ENCODE measurements at regions not wholly inside any gene's neighbourhood (a gene's known extent, or its start where the extent isn't known, plus 50 kb on each side); places are given as distances from the start of the nearest gene placed in this dataset.

- DNase-seq (ENCODE audit: insufficient read length, low spot score): no peak
- no peak for FAIRE-seq
- no peak for TF ChIP-seq POLR2A (IDR thresholded peaks at IDR 0.05; ENCODE audit: low read depth, low read length)
Measured at GRCh38 chr18:24968238-24968775, 383.7 kb downstream of the ZNF521 start.

GRCh38 chr18:24972577-24972976 lies 379.4 kb downstream of the ZNF521 start:
- TF ChIP-seq POLR2A (IDR thresholded peaks at IDR 0.05; ENCODE audit: low read depth, low read length): no peak
- DNase-seq (ENCODE audit: insufficient read length, low spot score) (no peak), FAIRE-seq (no peak)

GRCh38 chr18:24974431-24974830 lies 377.5 kb downstream of the ZNF521 start:
- TF ChIP-seq POLR2A (IDR thresholded peaks at IDR 0.05; ENCODE audit: low read depth, low read length): no peak
- FAIRE-seq: no peak
- DNase-seq (ENCODE audit: insufficient read length, low spot score): no peak

- DNase-seq (ENCODE audit: insufficient read length, low spot score): no peak
- no peak for FAIRE-seq
- no peak for TF ChIP-seq POLR2A (IDR thresholded peaks at IDR 0.05; ENCODE audit: low read depth, low read length)
Measured at GRCh38 chr18:24975496-24976372, 376.2 kb downstream of the ZNF521 start.

- no peak for DNase-seq (ENCODE audit: insufficient read length, low spot score)
- no peak for TF ChIP-seq POLR2A (IDR thresholded peaks at IDR 0.05; ENCODE audit: low read depth, low read length)
- FAIRE-seq: no peak
Measured at GRCh38 chr18:24976502-24976901, 375.5 kb downstream of the ZNF521 start.

- FAIRE-seq (no peak), DNase-seq (ENCODE audit: insufficient read length, low spot score) (no peak)
- no peak for TF ChIP-seq POLR2A (IDR thresholded peaks at IDR 0.05; ENCODE audit: low read depth, low read length)
Measured at GRCh38 chr18:24979235-24979634, 372.7 kb downstream of the ZNF521 start.

- no peak for FAIRE-seq
- no peak for TF ChIP-seq POLR2A (IDR thresholded peaks at IDR 0.05; ENCODE audit: low read depth, low read length)
- DNase-seq (ENCODE audit: insufficient read length, low spot score): no peak
Measured at GRCh38 chr18:24982831-24983230, 369.1 kb downstream of the ZNF521 start.

- no peak for TF ChIP-seq POLR2A (IDR thresholded peaks at IDR 0.05; ENCODE audit: low read depth, low read length)
- no peak for DNase-seq (ENCODE audit: insufficient read length, low spot score)
- no peak for FAIRE-seq
Measured at GRCh38 chr18:24983566-24984139, 368.3 kb downstream of the ZNF521 start.

- no peak for FAIRE-seq
- no peak for DNase-seq (ENCODE audit: insufficient read length, low spot score)
- no peak for TF ChIP-seq POLR2A (IDR thresholded peaks at IDR 0.05; ENCODE audit: low read depth, low read length)
Measured at GRCh38 chr18:24985586-24985985, 366.4 kb downstream of the ZNF521 start.

GRCh38 chr18:24986666-24987302 lies 365.2 kb downstream of the ZNF521 start:
- FAIRE-seq: no peak
- TF ChIP-seq POLR2A (IDR thresholded peaks at IDR 0.05; ENCODE audit: low read depth, low read length): no peak
- no peak for DNase-seq (ENCODE audit: insufficient read length, low spot score)

GRCh38 chr18:24987303-24988252 lies 364.4 kb downstream of the ZNF521 start:
- FAIRE-seq (no peak), DNase-seq (ENCODE audit: insufficient read length, low spot score) (no peak)
- TF ChIP-seq POLR2A (IDR thresholded peaks at IDR 0.05; ENCODE audit: low read depth, low read length): no peak

GRCh38 chr18:24988253-24988840 lies 363.6 kb downstream of the ZNF521 start:
- TF ChIP-seq POLR2A (IDR thresholded peaks at IDR 0.05; ENCODE audit: low read depth, low read length): no peak
- FAIRE-seq (no peak), DNase-seq (ENCODE audit: insufficient read length, low spot score) (no peak)

Measured in H54 (cell line).